Stomach (tissue), 4 donors: ENCODE measurements at regions not wholly inside any gene's neighbourhood (a gene's known extent, or its start where the extent isn't known, plus 50 kb on each side); places are given as distances from the start of the nearest gene placed in this dataset.

ENCODE experiments used
- CTCF ChIP-seq, 7 experiments: fragments of 450-650 bp in 4 of 7; fragments of 200-600 bp in 3 of 7; sonication (generic) in 3 of 7; IDR thresholded peaks; one replicate each; pipeline ENCODE4 v1.5.1; 2016 to 2019; ENCODE audit warnings: antibody characterized with exemption in 7 of 7, control low read depth in 2 of 7, mild to moderate bottlenecking in 1 of 7
- EP300 ChIP-seq: sonication (generic); formaldehyde crosslinking; IDR thresholded peaks from one replicate; pipeline ENCODE4 v1.6.1; 2017; ENCODE audit warnings: antibody characterized with exemption
- POLR2A ChIP-seq, 4 donors: fragments of 450-650 bp; IDR thresholded peaks; one replicate each; pipeline ENCODE4 v1.6.1; 2016; ENCODE audit warnings: antibody characterized with exemption in 4 of 4, control low read depth in 2 of 4, mild to moderate bottlenecking in 1 of 4, moderate library complexity in 1 of 4

DNA sequence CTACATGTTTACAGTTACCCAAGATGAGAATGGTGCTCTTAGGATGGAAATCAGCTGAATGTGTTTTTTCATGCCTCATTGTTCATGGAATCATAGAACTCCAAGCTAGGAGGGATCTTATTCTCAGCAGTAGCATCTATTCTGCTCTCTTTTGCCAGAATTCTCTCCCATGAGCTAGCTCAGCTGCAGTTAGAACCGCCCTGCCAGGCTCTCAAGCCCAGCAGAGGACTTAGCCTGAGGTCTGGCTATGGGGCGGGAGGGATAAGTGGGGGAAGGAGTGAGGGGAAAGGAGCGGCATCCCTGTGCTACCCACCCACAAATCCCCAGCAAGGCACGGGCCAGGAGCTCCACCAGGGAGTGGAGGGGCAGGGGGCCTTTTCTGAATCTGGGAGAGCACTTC lies 120.7 kb upstream of the PLXNA4 start:
- no peak for TF ChIP-seq CTCF (IDR thresholded peaks at IDR 0.05)
- TF ChIP-seq POLR2A (IDR thresholded peaks at IDR 0.05) = no peak
- no peak for TF ChIP-seq EP300
